Suprapubic skin (tissue), 4 donors: ENCODE measurements at regions not wholly inside any gene's neighbourhood (a gene's known extent, or its start where the extent isn't known, plus 50 kb on each side); places are given as distances from the start of the nearest gene placed in this dataset.

Experiments
- POLR2A ChIP-seq, 2 donors: fragments of 450-650 bp; IDR thresholded peaks; one replicate each; pipeline ENCODE4 v1.6.1; 2017; ENCODE audit warnings: antibody characterized with exemption in 2 of 2, mild to moderate bottlenecking in 2 of 2, moderate library complexity in 2 of 2
- POLR2AphosphoS5 ChIP-seq, 3 donors: sonication (generic); formaldehyde crosslinking; IDR thresholded peaks; one replicate each; pipeline ENCODE4 v1.6.1; 2017; ENCODE audit warnings: antibody characterized with exemption in 3 of 3
- TF ChIP-seq, protein P1 (sequence below), 2 donors: fragments of 200-600 bp in 1 of 2; fragments of 450-650 bp in 1 of 2; sonication (generic) in 1 of 2; IDR thresholded peaks; one replicate each; pipeline ENCODE4 v1.5.1; 2016 to 2019; ENCODE audit warnings: antibody characterized with exemption in 2 of 2, mild to moderate bottlenecking in 1 of 2, moderate library complexity in 1 of 2

DNA sequence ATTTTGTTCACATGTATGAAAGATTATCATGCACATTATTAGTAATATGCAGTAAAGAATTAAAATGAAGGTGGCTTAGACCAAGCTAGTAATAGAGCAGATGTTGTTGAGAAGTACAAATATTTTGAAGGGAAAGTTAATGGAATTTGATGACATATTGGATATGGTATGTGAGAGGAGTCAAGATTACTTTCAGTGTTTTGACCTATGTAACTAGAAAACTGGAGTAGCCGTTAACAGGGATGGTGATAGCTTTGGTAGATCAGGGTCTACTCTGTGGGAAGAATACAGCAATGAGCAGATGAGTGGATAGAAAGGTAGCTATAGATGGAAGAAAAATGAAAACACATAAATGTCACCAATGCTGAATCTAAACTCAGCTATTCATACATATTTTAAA, 163.2 kb upstream of the LRRC7 start:
- TF ChIP-seq, protein P1, sequence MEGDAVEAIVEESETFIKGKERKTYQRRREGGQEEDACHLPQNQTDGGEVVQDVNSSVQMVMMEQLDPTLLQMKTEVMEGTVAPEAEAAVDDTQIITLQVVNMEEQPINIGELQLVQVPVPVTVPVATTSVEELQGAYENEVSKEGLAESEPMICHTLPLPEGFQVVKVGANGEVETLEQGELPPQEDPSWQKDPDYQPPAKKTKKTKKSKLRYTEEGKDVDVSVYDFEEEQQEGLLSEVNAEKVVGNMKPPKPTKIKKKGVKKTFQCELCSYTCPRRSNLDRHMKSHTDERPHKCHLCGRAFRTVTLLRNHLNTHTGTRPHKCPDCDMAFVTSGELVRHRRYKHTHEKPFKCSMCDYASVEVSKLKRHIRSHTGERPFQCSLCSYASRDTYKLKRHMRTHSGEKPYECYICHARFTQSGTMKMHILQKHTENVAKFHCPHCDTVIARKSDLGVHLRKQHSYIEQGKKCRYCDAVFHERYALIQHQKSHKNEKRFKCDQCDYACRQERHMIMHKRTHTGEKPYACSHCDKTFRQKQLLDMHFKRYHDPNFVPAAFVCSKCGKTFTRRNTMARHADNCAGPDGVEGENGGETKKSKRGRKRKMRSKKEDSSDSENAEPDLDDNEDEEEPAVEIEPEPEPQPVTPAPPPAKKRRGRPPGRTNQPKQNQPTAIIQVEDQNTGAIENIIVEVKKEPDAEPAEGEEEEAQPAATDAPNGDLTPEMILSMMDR (IDR thresholded peaks at IDR 0.05) = no peak
- TF ChIP-seq POLR2A (IDR thresholded peaks at IDR 0.05) (no peak), POLR2AphosphoS5 (IDR thresholded peaks at IDR 0.05) (no peak)
